ENCODE measurements at regions not wholly inside any gene's neighbourhood (a gene's known extent, or its start where the extent isn't known, plus 50 kb on each side); places are given as distances from the start of the nearest gene placed in this dataset.

- TF ChIP-seq CTCF (IDR thresholded peaks at IDR 0.05; ENCODE audit: insufficient read depth, low read depth, low read length): no peak
- TF ChIP-seq EZH2 (IDR thresholded peaks at IDR 0.05; ENCODE audit: insufficient read depth, low read length): no peak
Observed at GRCh38 chr6:1558388-1558787, 51.3 kb upstream of the FOXC1 start.

Data from astrocyte (in vitro differentiated cells and primary cell).